Body of pancreas (tissue), 4 donors: ENCODE measurements at regions not wholly inside any gene's neighbourhood (a gene's known extent, or its start where the extent isn't known, plus 50 kb on each side); places are given as distances from the start of the nearest gene placed in this dataset.

Experiments used
- ATAC-seq: fragments of 150-250 bp; one replicate; pipeline ENCODE4 v1.9.1; 2016
- DNase-seq, 4 donors: peaks; one replicate each; pipeline ENCODE4 v3.0.0-alpha.2; 2019
- H3K27ac ChIP-seq, 4 donors: fragments of 200-600 bp; sonication (generic); 1 replicate in 3 of 4; 2 replicates in 1 of 4; pipeline versions ENCODE4 v1.5.1 to v1.6.1; 2016 to 2019; ENCODE audit warnings: mild to moderate bottlenecking in 1 of 4, mixed read lengths in 1 of 4, moderate library complexity in 1 of 4
- H3K27me3 ChIP-seq, 2 donors: fragments of 200-600 bp; sonication (generic); one replicate each; pipeline ENCODE4 v1.6.0; 2016; ENCODE audit warnings: mild to moderate bottlenecking in 1 of 2
- H3K36me3 ChIP-seq, 2 donors: fragments of 200-600 bp; sonication (generic); replicated peaks in 1 of 2; 2 replicates each; pipeline ENCODE4 v1.5.1; 2016; ENCODE audit warnings: low read depth in 2 of 2; ENCODE audit not compliant: insufficient read depth in 1 of 2
- H3K4me1 ChIP-seq: fragments of 200-600 bp; sonication (generic); one replicate; pipeline ENCODE4 v1.6.0; 2016
- H3K4me3 ChIP-seq, 2 donors: fragments of 200-600 bp; sonication (generic); 1 replicate in 1 of 2; 2 replicates in 1 of 2; pipeline ENCODE4 v1.5.1; 2016 to 2019
- H3K9me3 ChIP-seq, 3 donors: fragments of 200-600 bp; sonication (generic); 1 replicate in 2 of 3; 2 replicates in 1 of 3; pipeline ENCODE4 v1.5.1; 2016
- POLR2A ChIP-seq, 3 donors: fragments of 450-650 bp; IDR thresholded peaks; one replicate each; pipeline ENCODE4 v1.6.1; 2016; ENCODE audit warnings: antibody characterized with exemption in 3 of 3, mild to moderate bottlenecking in 2 of 3
- WGBS, 2 donors: methylation state at CpG; one replicate each; pipeline ENCODE4 v1.1.5; 2017; 5-methylcytosine and 5-hydroxymethylcytosine counted together
- intact Hi-C: fragments of 100-400 bp; cut with DNase I; formaldehyde crosslinking; loops from one replicate; pipeline ENCODE4 v1.15.1; 2023
- TF ChIP-seq, protein P1 (sequence below), 7 experiments: fragments of 450-650 bp in 4 of 7; fragments of 200-600 bp in 3 of 7; sonication (generic) in 3 of 7; IDR thresholded peaks; one replicate each; pipeline ENCODE4 v1.5.1; 2016 to 2019; ENCODE audit warnings: antibody characterized with exemption in 7 of 7

DNA sequence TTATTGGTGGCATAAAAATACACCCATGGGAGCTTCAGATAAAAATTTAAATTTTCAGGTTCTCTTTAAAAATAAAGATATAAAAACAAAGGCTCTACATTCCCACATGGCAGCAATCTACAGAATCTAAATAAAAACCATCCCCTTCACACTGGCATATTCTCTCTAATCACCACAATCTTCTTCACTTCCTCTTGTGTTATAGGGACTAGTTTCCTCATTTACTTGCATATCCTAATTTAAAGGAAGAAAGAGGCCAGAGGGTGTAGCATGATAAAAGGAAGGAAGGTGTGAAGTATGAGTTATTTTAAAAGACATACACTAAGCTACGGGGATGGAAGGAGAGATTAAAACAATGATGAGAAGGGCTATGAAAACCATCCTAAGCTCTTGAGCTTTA is 390.5 kb downstream of the ZNF608 start:
- no peaks in the 10 kb centered on the region for H3K9me3 ChIP-seq
- H3K27me3 ChIP-seq, result no peaks in the 10 kb centered on the region
- 90 to 93% methylated on average over 1 of the region's 1 CpG for WGBS, 2 donors
- H3K27ac ChIP-seq, result no peak overlapping the region
- H3K36me3 ChIP-seq, result no peaks in the 10 kb centered on the region
- H3K4me1 ChIP-seq, result no peaks in the 10 kb centered on the region
- ATAC-seq, result no peak
- no peak overlapping the region for H3K4me3 ChIP-seq
- intact Hi-C loops, result no loop called here
- TF ChIP-seq, protein P1, sequence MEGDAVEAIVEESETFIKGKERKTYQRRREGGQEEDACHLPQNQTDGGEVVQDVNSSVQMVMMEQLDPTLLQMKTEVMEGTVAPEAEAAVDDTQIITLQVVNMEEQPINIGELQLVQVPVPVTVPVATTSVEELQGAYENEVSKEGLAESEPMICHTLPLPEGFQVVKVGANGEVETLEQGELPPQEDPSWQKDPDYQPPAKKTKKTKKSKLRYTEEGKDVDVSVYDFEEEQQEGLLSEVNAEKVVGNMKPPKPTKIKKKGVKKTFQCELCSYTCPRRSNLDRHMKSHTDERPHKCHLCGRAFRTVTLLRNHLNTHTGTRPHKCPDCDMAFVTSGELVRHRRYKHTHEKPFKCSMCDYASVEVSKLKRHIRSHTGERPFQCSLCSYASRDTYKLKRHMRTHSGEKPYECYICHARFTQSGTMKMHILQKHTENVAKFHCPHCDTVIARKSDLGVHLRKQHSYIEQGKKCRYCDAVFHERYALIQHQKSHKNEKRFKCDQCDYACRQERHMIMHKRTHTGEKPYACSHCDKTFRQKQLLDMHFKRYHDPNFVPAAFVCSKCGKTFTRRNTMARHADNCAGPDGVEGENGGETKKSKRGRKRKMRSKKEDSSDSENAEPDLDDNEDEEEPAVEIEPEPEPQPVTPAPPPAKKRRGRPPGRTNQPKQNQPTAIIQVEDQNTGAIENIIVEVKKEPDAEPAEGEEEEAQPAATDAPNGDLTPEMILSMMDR (IDR thresholded peaks at IDR 0.05), result no peak
- no peak for TF ChIP-seq POLR2A (IDR thresholded peaks at IDR 0.05)
- no peak for DNase-seq

DNA sequence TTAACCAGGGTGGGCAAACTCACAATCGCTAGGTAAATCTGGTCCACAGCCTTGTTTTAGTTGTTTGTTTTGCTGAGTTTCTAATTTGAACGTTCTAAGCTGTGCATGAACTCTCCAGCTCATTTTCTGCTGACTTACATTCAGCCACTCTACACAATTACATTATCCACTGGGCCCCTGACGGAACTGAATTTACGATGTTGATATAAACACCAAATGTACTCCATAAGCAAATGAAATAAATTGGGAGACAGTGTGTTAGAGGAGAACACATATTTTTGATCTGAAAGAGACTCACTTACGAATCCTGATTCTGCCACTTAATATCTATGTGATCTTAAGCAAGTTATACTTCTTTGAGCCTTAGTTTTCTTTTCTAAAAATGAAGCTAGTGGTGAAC is 393.4 kb downstream of the ZNF608 start:
- no peak for DNase-seq
- TF ChIP-seq POLR2A (IDR thresholded peaks at IDR 0.05), result no peak
- Histone ChIP-seq H3K9me3 (no peaks in the 10 kb centered on the region), H3K4me3 (no peak overlapping the region), H3K27me3 (no peaks in the 10 kb centered on the region), H3K36me3 (no peaks in the 10 kb centered on the region), H3K27ac (no peak overlapping the region), H3K4me1 (no peaks in the 10 kb centered on the region)
- WGBS, 2 donors, result 84 to 87% methylated on average over 5 of the region's 5 CpGs
- ATAC-seq, result no peak
- intact Hi-C loops, result no loop called here

DNA sequence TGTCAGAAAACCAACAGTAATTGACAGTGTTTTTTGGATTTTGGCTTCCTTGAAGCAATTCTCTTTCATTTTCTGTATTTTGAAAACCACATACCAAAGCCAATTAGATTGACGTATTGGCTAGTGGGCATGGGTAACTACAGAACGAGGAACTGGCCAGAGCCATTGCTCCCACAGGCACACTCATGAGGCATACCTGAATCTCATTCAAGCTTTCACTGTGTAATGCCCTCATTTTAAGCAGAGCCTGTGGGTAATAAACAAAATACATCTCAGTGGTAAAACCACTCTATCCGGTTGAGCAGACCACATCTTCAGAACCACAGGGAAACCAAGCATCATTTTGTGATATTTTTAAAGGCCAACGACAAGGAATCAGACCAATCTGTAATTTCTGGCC is 394.1 kb downstream of the ZNF608 start:
- DNase-seq (no peak), ATAC-seq (no peak)
- Histone ChIP-seq H3K9me3 (no peaks in the 10 kb centered on the region), H3K27me3 (no peaks in the 10 kb centered on the region), H3K27ac (no peak overlapping the region), H3K36me3 (no peaks in the 10 kb centered on the region), H3K4me3 (no peak overlapping the region), H3K4me1 (no peaks in the 10 kb centered on the region)
- intact Hi-C loops, result no loop called here
- WGBS, 2 donors, result 77 to 82% methylated on average over 4 of the region's 4 CpGs
- TF ChIP-seq, protein P1 (IDR thresholded peaks at IDR 0.05), result no peak
- no peak for TF ChIP-seq POLR2A (IDR thresholded peaks at IDR 0.05)

DNA sequence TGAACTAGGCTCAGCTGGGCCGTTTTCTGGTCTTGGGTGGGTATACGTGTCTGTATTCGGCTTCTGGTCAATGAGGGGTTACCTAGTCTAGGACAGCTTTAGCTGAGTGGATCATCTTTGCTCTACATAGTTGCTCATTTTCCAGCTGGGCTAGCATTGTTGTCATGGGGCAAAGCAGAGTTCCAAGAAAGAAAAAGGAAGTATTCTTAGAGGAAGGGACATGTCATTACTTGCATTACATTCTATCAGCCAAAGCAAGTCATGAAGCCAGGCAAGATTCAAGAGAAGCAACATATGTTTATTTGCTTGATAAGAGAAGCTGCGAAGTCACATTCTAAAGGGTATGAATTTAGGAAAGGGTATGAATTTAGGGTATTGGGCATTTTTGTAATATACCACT is 396.5 kb downstream of the ZNF608 start:
- ATAC-seq, result no peak
- no peak for TF ChIP-seq POLR2A (IDR thresholded peaks at IDR 0.05)
- TF ChIP-seq, protein P1 (IDR thresholded peaks at IDR 0.05), result no peak
- Histone ChIP-seq H3K4me1 (no peaks in the 10 kb centered on the region), H3K27me3 (no peaks in the 10 kb centered on the region), H3K4me3 (no peak overlapping the region), H3K36me3 (no peaks in the 10 kb centered on the region), H3K27ac (no peak overlapping the region), H3K9me3 (no peaks in the 10 kb centered on the region)
- no peak for DNase-seq
- intact Hi-C loops, result no loop called here
- WGBS, 2 donors, result 88 to 91% methylated on average over 4 of the region's 4 CpGs

DNA sequence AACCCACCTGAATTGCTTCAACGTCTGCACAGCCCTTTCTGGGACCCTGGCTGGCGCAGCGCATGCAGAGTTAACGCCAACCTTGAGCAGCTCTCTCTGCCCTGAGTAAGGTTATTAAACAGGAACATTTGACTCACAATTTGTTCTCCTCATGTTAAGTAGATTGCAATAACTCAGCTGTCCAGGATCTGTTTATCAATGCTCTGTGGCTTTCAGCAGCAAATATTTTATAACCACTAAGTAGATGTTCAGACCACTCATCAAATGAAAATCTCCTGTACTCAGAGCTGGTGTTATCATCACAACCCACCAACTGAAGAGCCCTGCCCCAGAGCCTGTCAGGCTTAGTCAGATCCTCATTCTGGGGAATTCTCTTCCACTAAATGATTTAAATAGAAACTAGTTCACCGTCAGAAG is 403.0 kb downstream of the ZNF608 start:
- H3K4me1 ChIP-seq, result peaks cover 13% of the 10 kb centered on the region
- H3K4me3 ChIP-seq, result no peak overlapping the region
- WGBS, 2 donors, result 88 to 92% methylated on average over 5 of the region's 5 CpGs
- no peaks in the 10 kb centered on the region for H3K27me3 ChIP-seq
- H3K27ac ChIP-seq, result no peak overlapping the region
- TF ChIP-seq, protein P1 (IDR thresholded peaks at IDR 0.05), result no peak
- TF ChIP-seq POLR2A (IDR thresholded peaks at IDR 0.05), result no peak
- no peaks in the 10 kb centered on the region for H3K36me3 ChIP-seq
- ATAC-seq (no peak), DNase-seq (no peak)
- H3K9me3 ChIP-seq, result no peaks in the 10 kb centered on the region
- intact Hi-C loops, result no loop called here
